Right lobe of liver (tissue), 4 donors: ENCODE measurements at regions not wholly inside any gene's neighbourhood (a gene's known extent, or its start where the extent isn't known, plus 50 kb on each side); places are given as distances from the start of the nearest gene placed in this dataset.

Experiments
- CTCF ChIP-seq, 4 donors: fragments of 200-600 bp in 3 of 4; fragments of 450-650 bp in 1 of 4; IDR thresholded peaks; one replicate each; pipeline versions ENCODE4 v1.5.1 to v1.8.0; 2016 to 2022; ENCODE audit warnings: antibody characterized with exemption in 4 of 4, mild to moderate bottlenecking in 2 of 4
- POLR2A ChIP-seq: fragments of 450-650 bp; IDR thresholded peaks from one replicate; pipeline ENCODE4 v1.6.1; 2017; ENCODE audit warnings: antibody characterized with exemption, mild to moderate bottlenecking
- donor health status: DM: no; HTN: no; CAD: no.
- donor health status: DM: no; HTN: no; CAD: no.
- donor health status: DM: no; HTN: yes; CAD: no.

GRCh38 chr15:61656391-61656790 is 403.9 kb downstream of the VPS13C start:
- no peak for TF ChIP-seq CTCF (IDR thresholded peaks at IDR 0.05)
- no peak for TF ChIP-seq POLR2A
